H1 (cell line): ENCODE measurements at regions not wholly inside any gene's neighbourhood (a gene's known extent, or its start where the extent isn't known, plus 50 kb on each side); places are given as distances from the start of the nearest gene placed in this dataset.

Experiments used
- MAX ChIP-seq: IDR thresholded peaks from 2 replicates; pipeline ENCODE4 v1.6.1; 2012; ENCODE audit warnings: inconsistent platforms
- POLR2A ChIP-seq, 2 experiments: IDR thresholded peaks; 1 replicate in 1 of 2; 2 replicates in 1 of 2; pipeline ENCODE4 v1.6.1; 2011; ENCODE audit warnings: low read depth in 2 of 2, low read length in 2 of 2, mild to moderate bottlenecking in 2 of 2; ENCODE audit errors: control extremely low read depth in 1 of 2

GRCh38 chr10:89980166-89980565, 278.8 kb downstream of the KIF20B start:
- TF ChIP-seq MAX (no peak), POLR2A (IDR thresholded peaks at IDR 0.05; ENCODE audit: control extremely low read depth in 1 of 2, low read depth in 2 of 2, low read length in 2 of 2) (no peak)
